ENCODE measurements at regions not wholly inside any gene's neighbourhood (a gene's known extent, or its start where the extent isn't known, plus 50 kb on each side); places are given as distances from the start of the nearest gene placed in this dataset.

GRCh38 chr3:72682936-72683452, 165.3 kb downstream of the SHQ1 start:
- TF ChIP-seq CTCF (IDR thresholded peaks at IDR 0.05; ENCODE audit: control insufficient read depth, insufficient read depth, low read depth, low read length, missing control alignments): no peak
- DNase-seq (ENCODE audit: low read depth): no peak
- H3K4me3 ChIP-seq (ENCODE audit: control insufficient read depth, low read depth, low read length): no peak overlapping the region

GRCh38 chr3:72681598-72681997, 166.6 kb downstream of the SHQ1 start:
- TF ChIP-seq CTCF (IDR thresholded peaks at IDR 0.05; ENCODE audit: control insufficient read depth, insufficient read depth, low read depth, low read length, missing control alignments): no peak
- no peak for DNase-seq (ENCODE audit: low read depth)
- no peak overlapping the region for H3K4me3 ChIP-seq (ENCODE audit: control insufficient read depth, low read depth, low read length)

GRCh38 chr3:72680766-72681165, 167.5 kb downstream of the SHQ1 start:
- no peak for DNase-seq (ENCODE audit: low read depth)
- TF ChIP-seq CTCF (IDR thresholded peaks at IDR 0.05; ENCODE audit: control insufficient read depth, insufficient read depth, low read depth, low read length, missing control alignments): no peak
- no peak overlapping the region for H3K4me3 ChIP-seq (ENCODE audit: control insufficient read depth, low read depth, low read length)

- TF ChIP-seq CTCF (IDR thresholded peaks at IDR 0.05; ENCODE audit: control insufficient read depth, insufficient read depth, low read depth, low read length, missing control alignments): no peak
- no peak overlapping the region for H3K4me3 ChIP-seq (ENCODE audit: control insufficient read depth, low read depth, low read length)
- no peak for DNase-seq (ENCODE audit: low read depth)
Observed at GRCh38 chr3:72679540-72680198, 168.6 kb downstream of the SHQ1 start.

- TF ChIP-seq CTCF (IDR thresholded peaks at IDR 0.05; ENCODE audit: control insufficient read depth, insufficient read depth, low read depth, low read length, missing control alignments): no peak
- DNase-seq (ENCODE audit: low read depth): no peak
- no peak overlapping the region for H3K4me3 ChIP-seq (ENCODE audit: control insufficient read depth, low read depth, low read length)
Observed at GRCh38 chr3:72678867-72679266, 169.4 kb downstream of the SHQ1 start.

- H3K4me3 ChIP-seq (ENCODE audit: control insufficient read depth, low read depth, low read length): no peak overlapping the region
- no peak for TF ChIP-seq CTCF (IDR thresholded peaks at IDR 0.05; ENCODE audit: control insufficient read depth, insufficient read depth, low read depth, low read length, missing control alignments)
- DNase-seq (ENCODE audit: low read depth): no peak
Observed at GRCh38 chr3:72678380-72678779, 169.9 kb downstream of the SHQ1 start.

Data from AG09309 (cell line).